MM.1S (cell line): ENCODE measurements at regions not wholly inside any gene's neighbourhood (a gene's known extent, or its start where the extent isn't known, plus 50 kb on each side); places are given as distances from the start of the nearest gene placed in this dataset.
"Not testable (repeated sequence)": the region's sequence is repeated elsewhere in the genome, so short reads cannot be mapped to it uniquely, and the experiment has no call there.

Experiments used
- DNase-seq: peaks from one replicate; pipeline ENCODE4 v3.0.0-alpha.2; 2015
- H2AFZ ChIP-seq: fragments of 300-600 bp; sonication (generic); 2 replicates; pipeline ENCODE4 v1.6.0; 2016; ENCODE audit warnings: antibody characterized with exemption, low read length
- H3F3A ChIP-seq: fragments of 300-600 bp; sonication (generic); 2 replicates; pipeline ENCODE4 v1.6.1; 2016; ENCODE audit warnings: mild to moderate bottlenecking, antibody characterized with exemption, low read length, moderate library complexity, mixed read lengths; ENCODE audit not compliant: insufficient read depth
- H3K27ac ChIP-seq: fragments of 300-600 bp; sonication (generic); 2 replicates; pipeline ENCODE4 v1.5.1; 2016; ENCODE audit warnings: mild to moderate bottlenecking, low read length
- H3K27me3 ChIP-seq: fragments of 300-600 bp; sonication (generic); replicated peaks from 2 replicates; pipeline ENCODE4 v1.6.0; 2016; ENCODE audit warnings: low read length; ENCODE audit not compliant: insufficient read depth
- H3K36me3 ChIP-seq: fragments of 300-600 bp; sonication (generic); replicated peaks from 2 replicates; pipeline ENCODE4 v1.6.1; 2016; ENCODE audit warnings: mild to moderate bottlenecking, low read length, mixed read lengths; ENCODE audit not compliant: insufficient read depth
- H3K4me1 ChIP-seq: fragments of 300-600 bp; sonication (generic); 2 replicates; pipeline ENCODE4 v1.6.1; 2016; ENCODE audit warnings: low read length, mixed read lengths
- H3K4me2 ChIP-seq: fragments of 300-600 bp; sonication (generic); 2 replicates; pipeline ENCODE4 v1.6.0; 2016; ENCODE audit warnings: low read depth, low read length
- H3K4me3 ChIP-seq: fragments of 300-600 bp; sonication (generic); 2 replicates; pipeline ENCODE4 v1.5.1; 2016; ENCODE audit warnings: low read length, mixed read lengths
- H3K79me2 ChIP-seq: fragments of 300-600 bp; sonication (generic); 2 replicates; pipeline ENCODE4 v1.6.1; 2016; ENCODE audit warnings: mixed run types, low read length, mixed read lengths
- H3K9ac ChIP-seq: fragments of 300-600 bp; sonication (generic); 2 replicates; pipeline ENCODE4 v1.6.1; 2016; ENCODE audit warnings: low read length, mixed read lengths
- H3K9me2 ChIP-seq: fragments of 300-600 bp; sonication (generic); replicated peaks from 2 replicates; pipeline ENCODE4 v1.6.1; 2016; ENCODE audit warnings: mild to moderate bottlenecking, low read length, mixed read lengths; ENCODE audit not compliant: insufficient read depth
- H3K9me3 ChIP-seq: fragments of 300-600 bp; sonication (generic); replicated peaks from 2 replicates; pipeline ENCODE4 v1.6.1; 2016; ENCODE audit warnings: mild to moderate bottlenecking, low read length, mixed read lengths; ENCODE audit not compliant: insufficient read depth
- H4K20me1 ChIP-seq: fragments of 300-600 bp; sonication (generic); 2 replicates; pipeline ENCODE4 v1.6.1; 2016; ENCODE audit warnings: mild to moderate bottlenecking, low read length, moderate library complexity, mixed read lengths; ENCODE audit not compliant: insufficient read depth
- EZH2 ChIP-seq: fragments of 300-600 bp; sonication (generic); optimal IDR thresholded peaks from 2 replicates; pipeline ENCODE3; 2017; ENCODE audit warnings: low read depth, mild to moderate bottlenecking, antibody characterized with exemption, low read length, mixed read lengths
- EZH2phosphoT487 ChIP-seq: fragments of 300-600 bp; sonication (generic); IDR thresholded peaks from 2 replicates; pipeline ENCODE4 v1.6.1; 2018; ENCODE audit warnings: antibody characterized with exemption, low read length
- TF ChIP-seq, protein P1 (sequence below): fragments of 300-600 bp; sonication (generic); IDR thresholded peaks from 2 replicates; pipeline ENCODE4 v1.5.1; 2016; ENCODE audit warnings: antibody characterized with exemption, low read length, mixed read lengths

DNA sequence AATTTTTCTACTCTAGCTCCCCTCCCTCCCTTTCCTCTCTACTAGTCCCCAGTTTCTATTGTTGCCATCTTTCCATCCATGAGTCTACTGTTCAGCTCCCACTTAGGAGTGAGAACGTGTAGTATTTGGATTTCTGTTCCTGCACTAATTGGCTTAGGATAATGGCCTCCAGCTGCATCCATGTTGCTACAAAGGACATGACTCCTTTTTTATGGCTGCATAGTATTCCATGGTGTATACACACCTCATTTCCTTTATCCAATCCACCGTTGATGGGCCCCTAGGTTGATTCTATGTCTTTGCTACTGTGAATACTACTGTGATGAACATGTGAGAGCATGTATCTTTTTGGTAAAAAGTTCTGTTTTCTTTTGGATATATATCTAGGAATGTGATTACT is 138.9 kb upstream of the MSX2 start:
- H3K4me2 ChIP-seq = no peak overlapping the region
- no peak overlapping the region for H2AFZ ChIP-seq
- 0 out of 2 replicates have a peak, but pooled peaks cover 5% of the 10 kb centered on the region for H3K4me1 ChIP-seq
- no peak overlapping the region for H3K4me3 ChIP-seq
- no peaks in the 10 kb centered on the region for H3K36me3 ChIP-seq
- no peak overlapping the region for H3K27ac ChIP-seq
- 0 out of 2 replicates have a peak, but pooled peaks cover 4% of the 10 kb centered on the region for H3F3A ChIP-seq
- TF ChIP-seq, protein P1, sequence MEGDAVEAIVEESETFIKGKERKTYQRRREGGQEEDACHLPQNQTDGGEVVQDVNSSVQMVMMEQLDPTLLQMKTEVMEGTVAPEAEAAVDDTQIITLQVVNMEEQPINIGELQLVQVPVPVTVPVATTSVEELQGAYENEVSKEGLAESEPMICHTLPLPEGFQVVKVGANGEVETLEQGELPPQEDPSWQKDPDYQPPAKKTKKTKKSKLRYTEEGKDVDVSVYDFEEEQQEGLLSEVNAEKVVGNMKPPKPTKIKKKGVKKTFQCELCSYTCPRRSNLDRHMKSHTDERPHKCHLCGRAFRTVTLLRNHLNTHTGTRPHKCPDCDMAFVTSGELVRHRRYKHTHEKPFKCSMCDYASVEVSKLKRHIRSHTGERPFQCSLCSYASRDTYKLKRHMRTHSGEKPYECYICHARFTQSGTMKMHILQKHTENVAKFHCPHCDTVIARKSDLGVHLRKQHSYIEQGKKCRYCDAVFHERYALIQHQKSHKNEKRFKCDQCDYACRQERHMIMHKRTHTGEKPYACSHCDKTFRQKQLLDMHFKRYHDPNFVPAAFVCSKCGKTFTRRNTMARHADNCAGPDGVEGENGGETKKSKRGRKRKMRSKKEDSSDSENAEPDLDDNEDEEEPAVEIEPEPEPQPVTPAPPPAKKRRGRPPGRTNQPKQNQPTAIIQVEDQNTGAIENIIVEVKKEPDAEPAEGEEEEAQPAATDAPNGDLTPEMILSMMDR = no peak
- TF ChIP-seq EZH2 = no peak
- TF ChIP-seq EZH2phosphoT487 = no peak
- no peaks in the 10 kb centered on the region for H3K9me2 ChIP-seq
- no peaks in the 10 kb centered on the region for H3K27me3 ChIP-seq
- no peak for DNase-seq
- no peaks in the 10 kb centered on the region for H3K79me2 ChIP-seq
- no peaks in the 10 kb centered on the region for H4K20me1 ChIP-seq
- no peaks in the 10 kb centered on the region for H3K9me3 ChIP-seq
- no peak overlapping the region for H3K9ac ChIP-seq

DNA sequence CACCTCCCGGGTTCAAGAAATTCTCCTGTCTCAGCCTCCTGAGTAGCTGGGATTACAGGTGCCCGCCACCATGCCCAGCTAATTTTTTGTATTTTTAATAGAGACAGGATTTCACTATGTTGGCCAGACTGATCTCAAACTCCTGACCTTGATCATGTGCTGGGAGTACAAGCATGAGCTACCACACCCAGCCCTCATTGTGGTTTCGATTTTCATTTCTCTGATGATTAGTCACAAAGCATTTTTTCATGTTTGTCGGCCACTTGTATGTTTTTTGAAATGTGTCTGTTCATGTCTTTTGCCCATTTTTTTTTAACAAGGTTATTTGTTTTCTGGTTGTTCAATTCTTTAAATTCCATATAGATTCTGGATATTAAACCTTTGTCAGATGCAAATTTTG is 138.2 kb upstream of the MSX2 start:
- not testable (repeated sequence) for H3K4me1 ChIP-seq, H4K20me1 ChIP-seq, H3F3A ChIP-seq, H3K27ac ChIP-seq, H2AFZ ChIP-seq, H3K4me3 ChIP-seq, H3K27me3 ChIP-seq, H3K9me3 ChIP-seq, H3K36me3 ChIP-seq, H3K9ac ChIP-seq, H3K79me2 ChIP-seq, H3K9me2 ChIP-seq
- H3K4me2 ChIP-seq = peak overlapping the region; percentile 14; the same call in 1 of the 2 replicates
- peak; percentile 80 for DNase-seq

DNA sequence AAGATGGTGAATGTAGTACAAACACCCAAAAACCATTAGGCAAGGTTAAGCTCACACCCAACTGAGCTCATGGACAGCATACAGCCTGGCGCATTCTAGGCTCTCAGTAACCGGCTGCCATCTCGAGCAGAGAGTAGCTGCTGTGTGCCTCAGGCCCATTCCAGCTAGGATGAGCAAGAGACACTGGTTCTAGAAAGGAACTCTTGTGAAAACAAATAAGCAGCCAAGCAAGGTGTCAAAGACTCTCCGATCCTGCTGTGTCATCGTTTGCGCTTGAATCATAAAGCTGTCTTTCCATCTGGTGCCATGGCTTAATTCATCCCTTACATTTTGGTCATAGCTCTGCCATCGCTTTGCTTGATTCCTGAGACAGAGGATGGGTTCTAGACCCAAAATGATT is 135.4 kb upstream of the MSX2 start:
- Histone ChIP-seq H2AFZ (no peak overlapping the region), H3K4me2 (no peak overlapping the region), H3K27ac (no peak overlapping the region), H3K4me3 (no peak overlapping the region), H3K79me2 (no peaks in the 10 kb centered on the region), H3K4me1 (0 out of 2 replicates have a peak, but pooled peaks cover 5% of the 10 kb centered on the region), H3K9me3 (no peaks in the 10 kb centered on the region), H3K36me3 (no peaks in the 10 kb centered on the region), H3K27me3 (no peaks in the 10 kb centered on the region), H3F3A (0 out of 2 replicates have a peak, but pooled peaks cover 4% of the 10 kb centered on the region), H3K9me2 (no peaks in the 10 kb centered on the region), H4K20me1 (no peaks in the 10 kb centered on the region), H3K9ac (no peak overlapping the region)
- TF ChIP-seq EZH2 (no peak), EZH2phosphoT487 (no peak)
- TF ChIP-seq, protein P1 = no peak
- DNase-seq = no peak

DNA sequence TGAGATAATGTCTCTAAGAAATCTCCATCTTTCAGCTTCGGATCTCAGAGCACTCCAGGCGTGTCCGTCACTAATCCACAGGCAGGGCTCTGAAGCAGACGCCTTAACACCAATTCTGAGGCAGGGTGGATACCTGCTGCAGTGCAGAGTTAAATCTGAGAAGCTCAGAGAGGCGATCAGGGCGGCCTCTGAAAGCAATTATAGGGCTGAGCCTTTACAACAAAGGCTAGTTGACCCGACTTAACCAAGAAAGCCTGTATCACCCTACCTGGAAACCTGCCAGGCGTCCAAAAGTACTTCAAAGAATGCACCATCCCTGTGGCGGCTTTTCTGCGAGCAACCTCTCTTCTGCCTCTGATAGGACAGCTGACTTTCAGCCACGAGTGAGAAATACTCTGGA is 134.8 kb upstream of the MSX2 start:
- no peak for DNase-seq
- Histone ChIP-seq H2AFZ (no peak overlapping the region), H3K9ac (no peak overlapping the region)

More for the DNA sequence above, 134.8 kb upstream of the MSX2 start:
- no peak overlapping the region for H3K4me2 ChIP-seq
- no peaks in the 10 kb centered on the region for H4K20me1 ChIP-seq
- H3K9me2 ChIP-seq = no peaks in the 10 kb centered on the region
- H3K4me3 ChIP-seq = no peak overlapping the region
- no peaks in the 10 kb centered on the region for H3K27me3 ChIP-seq
- H3K9me3 ChIP-seq = no peaks in the 10 kb centered on the region
- H3F3A ChIP-seq = 0 out of 2 replicates have a peak, but pooled peaks cover 4% of the 10 kb centered on the region
- H3K79me2 ChIP-seq = no peaks in the 10 kb centered on the region
- TF ChIP-seq EZH2phosphoT487 (no peak), EZH2 (no peak)
- TF ChIP-seq, protein P1 = no peak
- no peak overlapping the region for H3K27ac ChIP-seq
- no peaks in the 10 kb centered on the region for H3K36me3 ChIP-seq
- 0 out of 2 replicates have a peak, but pooled peaks cover 5% of the 10 kb centered on the region for H3K4me1 ChIP-seq
